HG03025 (cell line): ENCODE measurements at regions not wholly inside any gene's neighbourhood (a gene's known extent, or its start where the extent isn't known, plus 50 kb on each side); places are given as distances from the start of the nearest gene placed in this dataset.
"Not testable (repeated sequence)": the region's sequence is repeated elsewhere in the genome, so short reads cannot be mapped to it uniquely, and the experiment has no call there.

ENCODE experiments used
- ATAC-seq: cut with Tn5 transposase; IDR thresholded peaks from one replicate; pipeline ENCODE4 v1.9.1; 2021; ENCODE audit warnings: mild to moderate bottlenecking, moderate library complexity; ENCODE audit not compliant: unreplicated experiment, low FRiP score

DNA sequence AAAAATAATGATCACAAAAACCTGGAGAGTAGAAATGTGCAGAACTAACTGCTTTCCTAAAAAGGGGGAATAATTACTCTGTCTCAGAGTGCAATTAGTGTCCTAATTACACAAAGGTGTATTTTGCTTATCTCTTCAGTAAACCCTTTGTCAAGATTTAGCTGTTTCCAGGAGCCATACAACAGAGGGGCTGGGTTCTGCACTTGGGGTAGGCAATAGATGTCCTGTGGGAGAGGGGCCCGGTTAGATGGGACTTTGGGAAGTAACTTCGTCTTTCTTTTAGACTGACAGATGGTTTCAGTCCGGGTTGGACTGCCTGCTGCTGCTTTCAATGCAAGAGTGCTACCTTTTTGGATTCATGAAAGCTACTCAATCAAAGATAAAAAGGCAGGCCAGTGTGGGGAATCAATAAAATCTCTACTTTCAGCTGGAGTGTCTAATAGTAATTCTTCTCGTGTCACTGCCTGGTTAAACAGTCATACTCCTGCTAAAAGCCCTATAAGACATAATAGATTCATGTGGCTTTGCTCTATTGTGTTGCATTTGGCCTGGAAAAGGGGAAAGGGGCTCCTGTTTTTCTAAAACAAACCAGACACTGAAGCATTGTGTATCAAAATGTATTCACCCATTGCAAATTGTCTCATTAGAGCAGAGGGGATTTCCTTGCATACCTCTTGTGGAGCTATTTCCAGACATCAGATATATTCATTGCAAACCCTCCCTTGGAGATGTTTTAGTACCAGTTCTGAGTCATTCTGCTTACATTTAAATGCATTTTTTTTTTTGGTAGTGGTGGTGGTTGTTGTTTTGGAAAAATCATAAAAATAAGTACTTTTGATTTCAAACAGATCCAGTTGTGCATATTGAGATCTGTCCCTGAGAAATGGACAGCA is 83.3 kb upstream of the PCDH8 start:
- no peak for ATAC-seq

DNA sequence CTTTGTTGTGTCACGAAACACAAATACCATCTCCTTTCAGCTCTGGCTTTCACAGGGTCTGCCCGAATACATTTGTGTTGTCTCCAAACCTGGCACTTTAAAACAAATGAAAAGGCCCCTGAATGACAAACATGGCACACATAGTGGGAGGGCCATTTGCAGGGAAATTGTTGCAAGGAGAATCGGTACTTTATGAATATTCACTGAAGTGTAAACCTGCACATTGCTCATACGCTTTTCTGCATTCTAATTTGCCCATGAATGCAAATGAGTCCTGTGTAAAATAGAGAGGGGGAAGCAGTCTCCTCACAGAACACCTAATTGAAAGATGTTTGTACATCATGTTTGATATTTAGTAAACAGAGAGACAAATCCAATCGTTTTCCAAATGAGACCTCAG is 82.7 kb upstream of the PCDH8 start:
- no peak for ATAC-seq

DNA sequence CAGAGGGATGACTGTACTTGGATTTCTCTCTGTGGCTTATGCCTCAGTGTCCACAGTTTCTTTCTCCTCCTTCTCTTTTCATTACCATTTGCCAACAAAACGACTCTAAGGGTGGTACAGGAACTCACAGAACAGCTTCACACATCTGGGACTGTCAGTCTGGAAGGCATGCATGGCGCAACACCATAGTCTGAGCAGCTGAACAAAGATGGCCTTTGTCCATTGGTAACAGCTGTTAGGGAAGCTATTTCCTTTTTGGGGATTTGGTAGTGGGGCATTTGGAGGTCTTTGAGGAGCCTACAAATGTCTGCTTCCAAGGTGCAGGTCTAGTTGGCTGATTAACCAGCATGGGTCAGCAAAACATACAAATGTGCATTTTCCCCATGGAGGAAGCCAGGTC is 81.4 kb upstream of the PCDH8 start:
- no peak for ATAC-seq

- ATAC-seq: no peak
These were observed 78.5 kb upstream of the PCDH8 start for GRCh38 chr13:52926971-52927370.

DNA sequence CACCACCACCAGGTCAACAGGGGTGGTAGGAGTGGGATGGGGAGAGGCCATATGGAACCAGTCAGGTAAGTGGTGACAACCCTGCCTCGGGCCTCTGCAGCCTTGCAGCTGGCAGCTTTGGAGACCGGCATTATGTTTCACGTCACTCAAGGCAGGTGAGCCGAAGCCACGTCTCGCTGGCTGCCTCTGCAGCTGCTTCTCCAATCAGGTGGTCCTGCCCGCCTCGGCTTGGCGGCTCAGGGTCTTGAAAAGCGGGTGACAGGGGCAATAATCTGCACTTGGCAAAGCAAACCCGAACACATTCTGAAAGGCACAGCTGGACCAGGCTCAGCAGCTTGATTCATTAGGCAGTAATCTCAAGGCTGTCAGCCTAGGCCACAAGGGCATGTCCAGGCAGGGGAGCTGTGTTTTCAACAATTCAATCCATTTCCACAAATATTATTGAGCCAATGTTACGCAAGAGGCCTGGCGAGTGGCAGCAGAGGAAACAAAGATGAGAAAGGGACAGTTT is 77.4 kb upstream of the PCDH8 start:
- no peak for ATAC-seq

- no peak for ATAC-seq
These were observed 76.8 kb upstream of the PCDH8 start for GRCh38 chr13:52925251-52925650.

DNA sequence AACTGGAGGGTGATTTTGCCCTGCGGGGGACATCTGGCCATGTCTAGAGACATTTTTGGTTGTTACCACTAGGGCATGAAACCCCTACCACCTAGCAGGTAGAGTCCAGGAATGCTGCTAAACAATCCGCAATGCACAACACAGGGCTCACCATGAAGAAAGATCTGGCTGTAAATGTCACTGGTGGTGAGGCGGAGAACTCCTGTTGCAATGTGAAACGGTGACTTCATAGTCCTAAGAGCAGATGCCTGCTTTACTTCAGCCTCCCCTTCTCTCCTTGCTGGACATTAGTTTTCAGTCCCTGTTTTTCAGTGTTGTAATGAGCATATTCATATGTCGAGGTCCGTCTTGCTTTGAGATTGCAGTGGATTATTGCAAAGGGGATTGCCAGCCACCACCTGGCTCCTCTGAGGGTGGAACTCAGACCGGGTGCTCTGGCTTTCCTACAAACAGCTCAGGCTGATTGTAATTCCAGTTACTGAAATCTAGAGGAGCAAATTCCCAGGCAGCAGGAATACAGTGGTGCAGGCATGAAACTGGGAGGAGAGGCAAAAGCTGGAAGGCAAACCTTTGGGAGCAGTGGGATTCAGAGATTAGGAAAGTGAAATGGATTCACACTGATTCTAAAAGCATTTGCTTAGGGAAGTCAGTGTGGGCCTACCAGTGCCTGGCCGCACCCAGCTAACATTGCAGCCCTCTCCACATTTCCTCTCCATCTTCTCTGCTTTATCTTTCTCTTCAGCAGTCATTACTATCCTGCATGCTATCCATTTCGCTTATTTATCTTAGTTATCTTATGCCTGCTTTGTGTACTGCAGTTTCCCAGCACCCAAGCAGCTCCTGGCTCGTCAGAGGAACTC is 76.1 kb upstream of the PCDH8 start:
- no peak for ATAC-seq

- ATAC-seq: no peak
These were observed 74.5 kb upstream of the PCDH8 start for GRCh38 chr13:52922961-52923360.

DNA sequence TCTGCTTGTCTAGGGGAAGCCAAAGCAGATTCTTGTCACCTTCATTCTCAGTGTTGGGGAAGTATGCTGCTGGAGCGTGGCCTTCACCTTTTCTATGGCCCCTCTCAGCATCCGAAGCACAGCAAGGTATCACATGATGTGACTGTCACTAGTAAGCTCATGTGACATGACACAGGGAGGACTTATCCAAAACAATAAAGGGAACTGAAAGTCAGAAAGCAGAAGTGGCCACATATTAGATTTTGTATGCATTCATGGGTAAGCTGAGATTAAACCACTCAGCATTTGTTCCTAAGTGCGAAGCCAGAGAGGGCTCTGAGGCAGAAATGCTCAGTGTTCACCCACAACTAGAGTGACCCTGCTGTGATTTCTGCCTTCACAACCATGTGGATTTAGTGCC is 72.8 kb upstream of the PCDH8 start:
- peak; percentile 99 for ATAC-seq

DNA sequence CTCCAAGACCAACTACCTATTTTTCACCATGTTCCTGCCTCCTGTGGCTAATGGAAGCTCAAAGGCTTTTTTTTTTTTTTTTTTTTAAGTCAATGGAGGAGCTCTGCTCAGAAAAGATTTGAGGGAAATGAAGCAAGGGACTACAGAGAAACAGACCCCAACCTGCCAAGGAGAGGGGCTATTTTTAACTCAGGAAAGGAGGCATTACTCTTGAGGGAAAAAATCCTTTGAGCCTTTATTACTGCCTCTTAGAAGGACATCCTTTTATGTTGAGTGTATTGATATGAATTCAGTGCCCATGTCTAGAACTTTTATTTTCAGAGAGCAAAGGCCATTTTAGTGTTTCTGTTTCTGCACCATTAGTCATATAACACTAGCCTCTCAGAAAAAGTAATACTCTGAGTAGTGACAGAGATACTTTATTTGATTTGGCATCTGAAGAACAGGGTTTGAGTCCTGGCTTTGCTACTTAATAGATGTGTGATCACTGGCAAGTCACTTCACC is 68.1 kb upstream of the PCDH8 start:
- ATAC-seq: no peak

- ATAC-seq: no peak
These were observed 62.9 kb upstream of the PCDH8 start for GRCh38 chr13:52911340-52911739.

- not testable (repeated sequence) for ATAC-seq
These were observed 61.9 kb upstream of the PCDH8 start for GRCh38 chr13:52910318-52910717.

DNA sequence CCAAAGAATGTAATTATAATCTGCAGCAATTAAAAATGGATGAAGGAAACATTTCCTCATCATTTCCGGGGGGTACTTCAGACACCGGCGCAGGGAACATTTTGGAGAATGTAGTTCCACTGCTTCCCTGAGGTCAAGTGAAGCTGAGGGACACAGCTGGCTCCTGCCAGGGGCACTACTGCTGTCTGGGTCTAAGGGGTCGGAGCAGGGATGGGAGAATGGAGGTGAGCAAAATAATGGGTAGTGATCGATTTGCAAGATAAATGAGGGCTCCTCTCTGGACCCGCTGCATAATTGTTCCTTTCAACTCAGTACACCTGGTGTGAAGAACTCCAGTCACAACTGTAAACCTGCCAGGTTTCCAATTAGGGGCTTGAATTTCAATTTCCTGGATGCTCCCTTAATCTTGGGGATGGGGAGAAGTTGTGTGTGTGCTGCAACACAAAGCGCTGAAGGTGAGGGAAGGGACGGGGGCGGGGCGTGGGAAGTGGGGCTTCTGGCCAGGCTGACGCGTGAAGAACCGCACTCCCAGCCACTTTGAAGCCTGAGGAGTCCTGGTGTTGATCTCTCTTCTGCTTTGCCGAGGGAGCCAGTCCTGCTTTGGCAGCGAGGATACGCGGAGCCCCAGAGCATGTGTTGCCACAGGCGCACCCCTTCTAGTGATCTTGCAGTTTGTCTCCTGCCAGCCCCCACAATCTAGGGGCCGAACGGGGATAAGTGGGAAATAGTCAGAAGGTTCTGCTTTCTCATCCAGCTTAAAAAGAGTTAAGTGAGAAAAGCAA is 57.9 kb upstream of the PCDH8 start:
- ATAC-seq: no peak

GRCh38 chr13:52905701-52906100 is 57.3 kb upstream of the PCDH8 start:
- no peak for ATAC-seq

- peak; percentile 100 for ATAC-seq
These were observed 54.9 kb upstream of the PCDH8 start for GRCh38 chr13:52903320-52903719.

GRCh38 chr13:52899206-52899605 is 50.8 kb upstream of the PCDH8 start:
- ATAC-seq: no peak
